Tibial artery (tissue), 4 donors: ENCODE measurements at regions not wholly inside any gene's neighbourhood (a gene's known extent, or its start where the extent isn't known, plus 50 kb on each side); places are given as distances from the start of the nearest gene placed in this dataset.

Experiments
- DNase-seq, 2 donors: peaks; one replicate each; pipeline ENCODE4 v3.0.0-alpha.2; 2019
- H3K27ac ChIP-seq, 2 donors: fragments of 200-600 bp; sonication (generic) in 1 of 2; 1 replicate in 1 of 2; 2 replicates in 1 of 2; pipeline ENCODE4 v1.5.1; 2018 to 2019; ENCODE audit warnings: mild to moderate bottlenecking in 1 of 2
- H3K27me3 ChIP-seq, 2 donors: fragments of 200-600 bp; sonication (generic) in 1 of 2; one replicate each; pipeline versions ENCODE4 v1.5.1 to v1.6.0; 2016 to 2019
- H3K36me3 ChIP-seq, 3 donors: fragments of 200-600 bp; sonication (generic) in 2 of 3; one replicate each; pipeline ENCODE4 v1.5.1; 2016 to 2019; ENCODE audit warnings: mild to moderate bottlenecking in 2 of 3
- H3K4me1 ChIP-seq, 4 donors: fragments of 200-600 bp; sonication (generic) in 2 of 4; 1 replicate in 3 of 4; 2 replicates in 1 of 4; pipeline ENCODE4 v1.5.1; 2016 to 2019
- H3K4me3 ChIP-seq, 2 donors: fragments of 200-600 bp; sonication (generic) in 1 of 2; 1 replicate in 1 of 2; 2 replicates in 1 of 2; pipeline ENCODE4 v1.5.1; 2018 to 2019; ENCODE audit warnings: mild to moderate bottlenecking in 2 of 2
- H3K9me3 ChIP-seq, 3 donors: fragments of 200-600 bp; sonication (generic) in 1 of 3; one replicate each; pipeline ENCODE4 v1.5.1; 2016 to 2019
- CTCF ChIP-seq, 2 experiments: fragments of 200-600 bp in 1 of 2; fragments of 450-650 bp in 1 of 2; IDR thresholded peaks; one replicate each; pipeline ENCODE4 v1.5.1; 2017 to 2019; ENCODE audit warnings: antibody characterized with exemption in 2 of 2, mild to moderate bottlenecking in 1 of 2, moderate library complexity in 1 of 2
- intact Hi-C: fragments of 100-400 bp; cut with DNase I; formaldehyde crosslinking; loops from one replicate; pipeline ENCODE4 v1.15.0; 2023; ENCODE audit warnings: low total_unique reads

GRCh38 chr4:153044036-153044435, 107.9 kb downstream of the FHDC1 start:
- Histone ChIP-seq H3K9me3 (peaks cover 0 to 8% (median 0%) of the 10 kb centered on the region in 3 donors), H3K27ac (no peak overlapping the region), H3K36me3 (no peaks in the 10 kb centered on the region), H3K4me1 (no peaks in the 10 kb centered on the region), H3K27me3 (peaks cover 0 to 6% of the 10 kb centered on the region in 2 donors), H3K4me3 (no peak overlapping the region)
- no peak for DNase-seq
- intact Hi-C loops: no loop called here
- no peak for TF ChIP-seq CTCF (IDR thresholded peaks at IDR 0.05)

GRCh38 chr4:153045111-153045982, 109.2 kb downstream of the FHDC1 start:
- Histone ChIP-seq H3K4me3 (no peak overlapping the region), H3K9me3 (peaks cover 0 to 8% (median 0%) of the 10 kb centered on the region in 3 donors), H3K4me1 (no peaks in the 10 kb centered on the region), H3K27ac (no peak overlapping the region), H3K27me3 (no peaks in the 10 kb centered on the region), H3K36me3 (no peaks in the 10 kb centered on the region)
- intact Hi-C loops: no loop called here
- no peak for DNase-seq
- TF ChIP-seq CTCF (IDR thresholded peaks at IDR 0.05): no peak

GRCh38 chr4:153058671-153059060, 122.5 kb downstream of the FHDC1 start:
- Histone ChIP-seq H3K4me3 (no peak overlapping the region), H3K36me3 (no peaks in the 10 kb centered on the region), H3K4me1 (no peaks in the 10 kb centered on the region), H3K27me3 (peaks cover 0 to 12% of the 10 kb centered on the region in 2 donors), H3K27ac (no peak overlapping the region), H3K9me3 (no peaks in the 10 kb centered on the region)
- no peak for DNase-seq
- TF ChIP-seq CTCF (IDR thresholded peaks at IDR 0.05): no peak
- intact Hi-C loops: no loop called here

GRCh38 chr4:153060196-153060595, 124.1 kb downstream of the FHDC1 start:
- no peaks in the 10 kb centered on the region for H3K9me3 ChIP-seq
- no peak overlapping the region for H3K4me3 ChIP-seq
- no peaks in the 10 kb centered on the region for H3K36me3 ChIP-seq
- TF ChIP-seq CTCF (IDR thresholded peaks at IDR 0.05): no peak
- intact Hi-C loops: no loop called here
- peaks cover 0 to 12% of the 10 kb centered on the region in 2 donors for H3K27me3 ChIP-seq
- no peak for DNase-seq
- H3K4me1 ChIP-seq: no peaks in the 10 kb centered on the region
- H3K27ac ChIP-seq: no peak overlapping the region

- Histone ChIP-seq H3K27ac (no peak overlapping the region), H3K27me3 (peaks cover 0 to 1% of the 10 kb centered on the region in 2 donors), H3K36me3 (no peaks in the 10 kb centered on the region), H3K4me1 (no peaks in the 10 kb centered on the region), H3K4me3 (no peak overlapping the region), H3K9me3 (no peaks in the 10 kb centered on the region)
- DNase-seq: no peak
- intact Hi-C loops: no loop called here
- TF ChIP-seq CTCF (IDR thresholded peaks at IDR 0.05): no peak
These were observed 125.8 kb downstream of the FHDC1 start for GRCh38 chr4:153061971-153062370.
